GM23248 (cell line): ENCODE measurements at regions not wholly inside any gene's neighbourhood (a gene's known extent, or its start where the extent isn't known, plus 50 kb on each side); places are given as distances from the start of the nearest gene placed in this dataset.
A peak's percentile ranks its signal among the peaks of the same experiment; 100 is the strongest.
"Not testable (repeated sequence)": the region's sequence is repeated elsewhere in the genome, so short reads cannot be mapped to it uniquely, and the experiment has no call there.

ENCODE experiments used
- DNase-seq: peaks from one replicate; pipeline ENCODE4 v3.0.0-alpha.2; 2015
- H2AFZ ChIP-seq: fragments of 200-600 bp; sonication (generic); 2 replicates; pipeline ENCODE4 v1.6.1; 2016; ENCODE audit warnings: antibody characterized with exemption
- H3F3A ChIP-seq: fragments of 200-600 bp; sonication (generic); 2 replicates; pipeline ENCODE4 v1.6.1; 2016; ENCODE audit warnings: mild to moderate bottlenecking, antibody characterized with exemption, mixed run types; ENCODE audit not compliant: insufficient read depth
- H3K27ac ChIP-seq: fragments of 200-600 bp; sonication (generic); 2 replicates; pipeline ENCODE4 v1.5.1; 2016; ENCODE audit warnings: mild to moderate bottlenecking
- H3K27me3 ChIP-seq: fragments of 200-600 bp; sonication (generic); replicated peaks from 2 replicates; pipeline ENCODE4 v1.6.1; 2016; ENCODE audit warnings: mild to moderate bottlenecking; ENCODE audit not compliant: insufficient read depth
- H3K36me3 ChIP-seq: fragments of 200-600 bp; sonication (generic); 2 replicates; pipeline ENCODE4 v1.6.1; 2016; ENCODE audit warnings: low read depth, mild to moderate bottlenecking
- H3K4me1 ChIP-seq: fragments of 200-600 bp; sonication (generic); 2 replicates; pipeline ENCODE4 v1.6.1; 2016; ENCODE audit warnings: mild to moderate bottlenecking; ENCODE audit not compliant: insufficient read depth
- H3K4me2 ChIP-seq: fragments of 200-600 bp; sonication (generic); one replicate; pipeline ENCODE4 v1.6.1; 2016; ENCODE audit warnings: mild to moderate bottlenecking; ENCODE audit not compliant: unreplicated experiment
- H3K4me3 ChIP-seq: fragments of 200-600 bp; sonication (generic); 2 replicates; pipeline ENCODE4 v1.5.1; 2016; ENCODE audit warnings: mild to moderate bottlenecking
- H3K79me2 ChIP-seq: fragments of 200-600 bp; sonication (generic); 2 replicates; pipeline ENCODE4 v1.6.1; 2016; ENCODE audit warnings: mild to moderate bottlenecking; ENCODE audit not compliant: insufficient read depth
- H3K9ac ChIP-seq: fragments of 200-600 bp; sonication (generic); 2 replicates; pipeline ENCODE4 v1.6.1; 2016; ENCODE audit warnings: mild to moderate bottlenecking
- H3K9me2 ChIP-seq: fragments of 200-600 bp; sonication (generic); 2 replicates; pipeline ENCODE4 v1.6.1; 2016; ENCODE audit warnings: mixed run types, mild to moderate bottlenecking, moderate library complexity; ENCODE audit not compliant: insufficient read depth
- H3K9me3 ChIP-seq: fragments of 200-600 bp; sonication (generic); one replicate; pipeline ENCODE4 v1.6.1; 2017; ENCODE audit warnings: low read depth
- H4K20me1 ChIP-seq: fragments of 200-600 bp; sonication (generic); 2 replicates; pipeline ENCODE4 v1.6.0; 2016; ENCODE audit not compliant: insufficient read depth
- EZH2 ChIP-seq: fragments of 200-600 bp; sonication (generic); IDR thresholded peaks from 2 replicates; pipeline ENCODE4 v1.6.1; 2018; ENCODE audit warnings: antibody characterized with exemption, mild to moderate bottlenecking; ENCODE audit not compliant: insufficient read depth, poor library complexity, severe bottlenecking
- EZH2phosphoT487 ChIP-seq: fragments of 200-600 bp; sonication (generic); IDR thresholded peaks from 2 replicates; pipeline ENCODE4 v1.6.1; 2018; ENCODE audit warnings: antibody characterized with exemption, moderate library complexity, mild to moderate bottlenecking, low read depth; ENCODE audit not compliant: insufficient read depth
- WGBS, 2 experiments: methylation state at CpG; one replicate each; pipeline ENCODE4 v1.1.6; 2015 to 2017; ENCODE audit warnings: low lambda C conversion rate in 2 of 2, low coverage in 1 of 2; ENCODE audit errors: missing lambda C conversion rate in 2 of 2; 5-methylcytosine and 5-hydroxymethylcytosine counted together
- in situ Hi-C: fragments of 300-500 bp; cut with MboI; formaldehyde crosslinking; loops from 2 replicates; pipeline ENCODE4 v1.15.0; 2020

DNA sequence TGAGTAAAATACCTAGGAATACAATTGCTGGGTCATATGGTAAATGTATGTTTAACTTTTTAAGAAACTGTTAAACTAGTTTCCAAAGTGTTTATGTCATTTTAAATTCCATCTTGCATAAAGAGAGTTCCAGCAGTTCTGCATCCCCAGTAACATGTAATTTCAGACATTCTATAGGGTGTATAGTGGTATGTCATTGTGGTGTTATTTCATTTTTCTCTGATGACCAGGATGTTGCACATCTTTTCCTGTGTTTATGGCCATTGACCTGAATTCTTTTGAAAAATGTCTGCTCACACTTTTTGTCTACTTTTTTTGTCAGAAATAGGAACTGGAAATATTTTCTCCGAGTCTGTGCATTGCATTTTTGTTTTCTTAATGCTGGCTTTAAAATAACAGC, 128.9 kb downstream of the TMEM200A start:
- no peaks in the 10 kb centered on the region for H3K79me2 ChIP-seq
- no peaks in the 10 kb centered on the region for H3K36me3 ChIP-seq
- in situ Hi-C loops, result no loop called here
- no peak overlapping the region for H3K27ac ChIP-seq
- no peaks in the 10 kb centered on the region for H4K20me1 ChIP-seq
- H3K4me3 ChIP-seq, result no peak overlapping the region
- H3K9me2 ChIP-seq, result no peaks in the 10 kb centered on the region
- H3K27me3 ChIP-seq, result no peaks in the 10 kb centered on the region
- H3F3A ChIP-seq, result peaks cover 2% of the 10 kb centered on the region
- H3K4me2 ChIP-seq, result peak overlapping the region; percentile 7
- H3K9ac ChIP-seq, result no peak overlapping the region
- no peak for TF ChIP-seq EZH2
- TF ChIP-seq EZH2phosphoT487, result no peak
- no peaks in the 10 kb centered on the region for H3K9me3 ChIP-seq
- peak; percentile 25 for DNase-seq
- H3K4me1 ChIP-seq, result peaks cover 10% of the 10 kb centered on the region; the same call in 1 of the 2 replicates
- no peak overlapping the region for H2AFZ ChIP-seq
- 32 to 39% methylated on average over 1 of the region's 1 CpG for WGBS, 2 experiments

GRCh38 chr6:130500693-130501092, 134.9 kb downstream of the TMEM200A start:
- H3K27ac ChIP-seq, result peak overlapping the region; percentile 66
- TF ChIP-seq EZH2phosphoT487 (no peak), EZH2 (no peak)
- WGBS, 2 experiments, result 1 to 3% methylated on average over 6 of the region's 6 CpGs
- no peaks in the 10 kb centered on the region for H3K36me3 ChIP-seq
- no peaks in the 10 kb centered on the region for H3K9me3 ChIP-seq
- no peaks in the 10 kb centered on the region for H3K79me2 ChIP-seq
- no peaks in the 10 kb centered on the region for H3K27me3 ChIP-seq
- no peaks in the 10 kb centered on the region for H3K9me2 ChIP-seq
- peaks cover 18% of the 10 kb centered on the region for H3F3A ChIP-seq
- H3K4me3 ChIP-seq, result peak overlapping the region; percentile 51
- H3K4me1 ChIP-seq, result peaks cover 24% of the 10 kb centered on the region
- in situ Hi-C loops, result no loop called here
- H3K4me2 ChIP-seq, result peak overlapping the region; percentile 58
- DNase-seq, result peak; percentile 88
- no peaks in the 10 kb centered on the region for H4K20me1 ChIP-seq
- H2AFZ ChIP-seq, result peak overlapping the region; percentile 55; the same call in 1 of the 2 replicates
- peak overlapping the region; percentile 47 for H3K9ac ChIP-seq

DNA sequence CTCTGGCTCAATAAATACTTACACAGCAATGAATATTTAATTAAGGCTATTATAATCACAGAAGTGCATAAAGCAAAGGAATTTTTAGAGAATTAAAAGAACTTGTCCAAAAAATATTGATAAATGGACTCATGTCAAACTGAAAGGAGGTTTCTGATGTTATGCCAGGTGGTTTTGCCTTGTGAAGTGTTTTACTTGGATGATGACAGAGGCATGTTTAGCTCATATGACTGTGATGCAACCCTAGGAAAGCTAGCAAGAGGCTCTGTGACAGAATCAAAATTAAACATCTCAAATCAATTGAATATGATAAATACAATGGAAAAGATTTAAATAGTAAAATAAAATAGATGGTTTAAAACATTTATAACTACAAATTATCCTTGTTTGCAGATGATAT, 137.3 kb downstream of the TMEM200A start:
- Histone ChIP-seq H3K4me3 (no peak overlapping the region), H3K4me1 (peaks cover 34% of the 10 kb centered on the region), H3K36me3 (no peaks in the 10 kb centered on the region), H3K27me3 (no peaks in the 10 kb centered on the region), H3K9me3 (no peaks in the 10 kb centered on the region), H3K9me2 (no peaks in the 10 kb centered on the region), H4K20me1 (no peaks in the 10 kb centered on the region), H3K9ac (no peak overlapping the region), H3K4me2 (peak overlapping the region; percentile 11), H2AFZ (no peak overlapping the region), H3K27ac (no peak overlapping the region), H3F3A (peaks cover 18% of the 10 kb centered on the region), H3K79me2 (no peaks in the 10 kb centered on the region)
- DNase-seq, result peak; percentile 78
- TF ChIP-seq EZH2, result no peak
- no peak for TF ChIP-seq EZH2phosphoT487
- in situ Hi-C loops, result no loop called here

- no peak for TF ChIP-seq EZH2phosphoT487
- no peak for TF ChIP-seq EZH2
- DNase-seq, result no peak
- in situ Hi-C loops, result no loop called here
Observed at GRCh38 chr6:130505808-130506598, 140.2 kb downstream of the TMEM200A start.

GRCh38 chr6:130507005-130507665, 141.3 kb downstream of the TMEM200A start:
- 21 to 28% methylated on average over 5 of the region's 5 CpGs for WGBS, 2 experiments
- peak overlapping the region; percentile 46 for H3K4me2 ChIP-seq
- H3K9me3 ChIP-seq, H4K20me1 ChIP-seq, H3K4me3 ChIP-seq, DNase-seq, H3F3A ChIP-seq, H3K9ac ChIP-seq, H3K36me3 ChIP-seq, H3K27ac ChIP-seq, H3K9me2 ChIP-seq, in situ Hi-C loops, H3K79me2 ChIP-seq, H3K27me3 ChIP-seq: not testable (repeated sequence)
- peak overlapping the region; percentile 31 for H2AFZ ChIP-seq
- H3K4me1 ChIP-seq, result peaks cover 17% of the 10 kb centered on the region

More at GRCh38 chr6:130505808-130506598, 140.2 kb downstream of the TMEM200A start:
- Histone ChIP-seq H3K27ac (no peak overlapping the region), H3K9me3 (peaks cover 3% of the 10 kb centered on the region), H4K20me1 (no peaks in the 10 kb centered on the region), H3K4me1 (peaks cover 24% of the 10 kb centered on the region), H3K9me2 (no peaks in the 10 kb centered on the region), H3K4me3 (no peak overlapping the region), H3K4me2 (no peak overlapping the region), H3K79me2 (no peaks in the 10 kb centered on the region), H3K36me3 (no peaks in the 10 kb centered on the region), H2AFZ (no peak overlapping the region), H3K9ac (no peak overlapping the region), H3K27me3 (no peaks in the 10 kb centered on the region), H3F3A (peaks cover 4% of the 10 kb centered on the region)
- 36 to 37% methylated on average over 4 of the region's 4 CpGs for WGBS, 2 experiments
